ENCODE measurements at regions not wholly inside any gene's neighbourhood (a gene's known extent, or its start where the extent isn't known, plus 50 kb on each side); places are given as distances from the start of the nearest gene placed in this dataset.
A peak's percentile ranks its signal among the peaks of the same experiment; 100 is the strongest.

- Histone ChIP-seq H3K9me3 (ENCODE audit: control insufficient read depth in 3 of 3, low read length in 3 of 3) (no peaks in the 10 kb centered on the region), H3K4me3 (ENCODE audit: low read length in 3 of 3) (no peak overlapping the region), H3K36me3 (ENCODE audit: control insufficient read depth in 3 of 3, insufficient read depth in 3 of 3, low read length in 3 of 3) (no peaks in the 10 kb centered on the region), H3K9ac (ENCODE audit: low read depth in 1 of 3, low read length in 3 of 3) (no peak overlapping the region), H3K27me3 (ENCODE audit: control insufficient read depth in 3 of 3, insufficient read depth in 3 of 3, low read length in 3 of 3) (no peaks in the 10 kb centered on the region), H3K4me1 (ENCODE audit: control insufficient read depth in 3 of 3, insufficient read depth in 3 of 3, low read length in 3 of 3) (peaks cover 10 to 22% (median 15%) of the 10 kb centered on the region in 3 donors), H3K27ac (ENCODE audit: low read depth, low read length) (no peak overlapping the region)
Observed at GRCh38 chr9:129385211-129385934, 207.3 kb upstream of the IER5L start.

- Histone ChIP-seq H3K9ac (ENCODE audit: low read depth in 1 of 3, low read length in 3 of 3) (peak overlapping the region in 2 of 3 donors; percentile 92 to 96), H3K9me3 (ENCODE audit: control insufficient read depth in 3 of 3, low read length in 3 of 3) (no peaks in the 10 kb centered on the region), H3K27ac (ENCODE audit: low read depth, low read length) (peak overlapping the region; percentile 92), H3K27me3 (ENCODE audit: control insufficient read depth in 3 of 3, insufficient read depth in 3 of 3, low read length in 3 of 3) (no peaks in the 10 kb centered on the region), H3K4me3 (ENCODE audit: low read length in 3 of 3) (no peak overlapping the region), H3K4me1 (ENCODE audit: control insufficient read depth in 3 of 3, insufficient read depth in 3 of 3, low read length in 3 of 3) (peaks cover 10 to 22% (median 15%) of the 10 kb centered on the region in 3 donors), H3K36me3 (ENCODE audit: control insufficient read depth in 3 of 3, insufficient read depth in 3 of 3, low read length in 3 of 3) (no peaks in the 10 kb centered on the region)
Observed at GRCh38 chr9:129384491-129385210, 206.6 kb upstream of the IER5L start.

- Histone ChIP-seq H3K9ac (ENCODE audit: low read depth in 1 of 3, low read length in 3 of 3) (peak overlapping the region; percentile 86 to 96 (median 92)), H3K4me1 (ENCODE audit: control insufficient read depth in 3 of 3, insufficient read depth in 3 of 3, low read length in 3 of 3) (peaks cover 10 to 22% (median 15%) of the 10 kb centered on the region in 3 donors)
Observed at GRCh38 chr9:129383561-129384490, 205.8 kb upstream of the IER5L start.

GRCh38 chr9:129383019-129383560, 205.0 kb upstream of the IER5L start:
- peak overlapping the region; percentile 63 to 75 (median 74) for H3K4me3 ChIP-seq (ENCODE audit: low read length in 3 of 3)
- H3K9me3 ChIP-seq (ENCODE audit: control insufficient read depth in 3 of 3, low read length in 3 of 3): no peaks in the 10 kb centered on the region
- H3K27me3 ChIP-seq (ENCODE audit: control insufficient read depth in 3 of 3, insufficient read depth in 3 of 3, low read length in 3 of 3): no peaks in the 10 kb centered on the region
- H3K9ac ChIP-seq (ENCODE audit: low read depth in 1 of 3, low read length in 3 of 3): peak overlapping the region; percentile 86 to 96 (median 92)
- H3K36me3 ChIP-seq (ENCODE audit: control insufficient read depth in 3 of 3, insufficient read depth in 3 of 3, low read length in 3 of 3): no peaks in the 10 kb centered on the region
- H3K27ac ChIP-seq (ENCODE audit: low read depth, low read length): peak overlapping the region; percentile 92
- peaks cover 10 to 22% (median 15%) of the 10 kb centered on the region in 3 donors for H3K4me1 ChIP-seq (ENCODE audit: control insufficient read depth in 3 of 3, insufficient read depth in 3 of 3, low read length in 3 of 3)

More at GRCh38 chr9:129383561-129384490, 205.8 kb upstream of the IER5L start:
- no peaks in the 10 kb centered on the region for H3K9me3 ChIP-seq (ENCODE audit: control insufficient read depth in 3 of 3, low read length in 3 of 3)
- peak overlapping the region; percentile 92 for H3K27ac ChIP-seq (ENCODE audit: low read depth, low read length)
- H3K27me3 ChIP-seq (ENCODE audit: control insufficient read depth in 3 of 3, insufficient read depth in 3 of 3, low read length in 3 of 3): no peaks in the 10 kb centered on the region
- no peaks in the 10 kb centered on the region for H3K36me3 ChIP-seq (ENCODE audit: control insufficient read depth in 3 of 3, insufficient read depth in 3 of 3, low read length in 3 of 3)
- peak overlapping the region; percentile 63 to 75 (median 74) for H3K4me3 ChIP-seq (ENCODE audit: low read length in 3 of 3)

GRCh38 chr9:129382281-129383018, 204.4 kb upstream of the IER5L start:
- Histone ChIP-seq H3K4me3 (ENCODE audit: low read length in 3 of 3) (peak overlapping the region; percentile 63 to 75 (median 74)), H3K36me3 (ENCODE audit: control insufficient read depth in 3 of 3, insufficient read depth in 3 of 3, low read length in 3 of 3) (no peaks in the 10 kb centered on the region), H3K4me1 (ENCODE audit: control insufficient read depth in 3 of 3, insufficient read depth in 3 of 3, low read length in 3 of 3) (peaks cover 10 to 22% (median 15%) of the 10 kb centered on the region in 3 donors), H3K9me3 (ENCODE audit: control insufficient read depth in 3 of 3, low read length in 3 of 3) (no peaks in the 10 kb centered on the region), H3K9ac (ENCODE audit: low read depth in 1 of 3, low read length in 3 of 3) (peak overlapping the region; percentile 86 to 96 (median 89)), H3K27me3 (ENCODE audit: control insufficient read depth in 3 of 3, insufficient read depth in 3 of 3, low read length in 3 of 3) (peaks cover 0 to 3% (median 0%) of the 10 kb centered on the region in 3 donors), H3K27ac (ENCODE audit: low read depth, low read length) (peak overlapping the region; percentile 92)

- H3K4me3 ChIP-seq (ENCODE audit: low read length in 3 of 3): no peak overlapping the region
- no peaks in the 10 kb centered on the region for H3K36me3 ChIP-seq (ENCODE audit: control insufficient read depth in 3 of 3, insufficient read depth in 3 of 3, low read length in 3 of 3)
- H3K27ac ChIP-seq (ENCODE audit: low read depth, low read length): no peak overlapping the region
- H3K9me3 ChIP-seq (ENCODE audit: control insufficient read depth in 3 of 3, low read length in 3 of 3): no peaks in the 10 kb centered on the region
- H3K9ac ChIP-seq (ENCODE audit: low read depth in 1 of 3, low read length in 3 of 3): no peak overlapping the region
- peaks cover 10 to 22% (median 15%) of the 10 kb centered on the region in 3 donors for H3K4me1 ChIP-seq (ENCODE audit: control insufficient read depth in 3 of 3, insufficient read depth in 3 of 3, low read length in 3 of 3)
- peaks cover 0 to 3% (median 0%) of the 10 kb centered on the region in 3 donors for H3K27me3 ChIP-seq (ENCODE audit: control insufficient read depth in 3 of 3, insufficient read depth in 3 of 3, low read length in 3 of 3)
Observed at GRCh38 chr9:129381481-129381957, 203.5 kb upstream of the IER5L start.

GRCh38 chr9:129380961-129381401, 202.9 kb upstream of the IER5L start:
- H3K4me3 ChIP-seq (ENCODE audit: low read length in 3 of 3): no peak overlapping the region
- H3K9me3 ChIP-seq (ENCODE audit: control insufficient read depth in 3 of 3, low read length in 3 of 3): no peaks in the 10 kb centered on the region
- H3K27ac ChIP-seq (ENCODE audit: low read depth, low read length): no peak overlapping the region
- H3K36me3 ChIP-seq (ENCODE audit: control insufficient read depth in 3 of 3, insufficient read depth in 3 of 3, low read length in 3 of 3): no peaks in the 10 kb centered on the region
- H3K27me3 ChIP-seq (ENCODE audit: control insufficient read depth in 3 of 3, insufficient read depth in 3 of 3, low read length in 3 of 3): peaks cover 0 to 3% (median 0%) of the 10 kb centered on the region in 3 donors
- peaks cover 10 to 22% (median 15%) of the 10 kb centered on the region in 3 donors for H3K4me1 ChIP-seq (ENCODE audit: control insufficient read depth in 3 of 3, insufficient read depth in 3 of 3, low read length in 3 of 3)
- peak overlapping the region in 1 of 3 donors; percentile 16 for H3K9ac ChIP-seq (ENCODE audit: low read depth in 1 of 3, low read length in 3 of 3)

- Histone ChIP-seq H3K36me3 (ENCODE audit: control insufficient read depth in 3 of 3, insufficient read depth in 3 of 3, low read length in 3 of 3) (no peaks in the 10 kb centered on the region), H3K9ac (ENCODE audit: low read depth in 1 of 3, low read length in 3 of 3) (no peak overlapping the region), H3K4me3 (ENCODE audit: low read length in 3 of 3) (no peak overlapping the region), H3K4me1 (ENCODE audit: control insufficient read depth in 3 of 3, insufficient read depth in 3 of 3, low read length in 3 of 3) (peaks cover 10 to 22% (median 15%) of the 10 kb centered on the region in 3 donors), H3K27me3 (ENCODE audit: control insufficient read depth in 3 of 3, insufficient read depth in 3 of 3, low read length in 3 of 3) (peaks cover 0 to 3% (median 0%) of the 10 kb centered on the region in 3 donors), H3K27ac (ENCODE audit: low read depth, low read length) (no peak overlapping the region), H3K9me3 (ENCODE audit: control insufficient read depth in 3 of 3, low read length in 3 of 3) (no peaks in the 10 kb centered on the region)
Observed at GRCh38 chr9:129379886-129380285, 201.8 kb upstream of the IER5L start.

Measured in skeletal muscle tissue (tissue), 3 donors.